ENCODE measurements at regions not wholly inside any gene's neighbourhood (a gene's known extent, or its start where the extent isn't known, plus 50 kb on each side); places are given as distances from the start of the nearest gene placed in this dataset.

- TF ChIP-seq, protein P1, sequence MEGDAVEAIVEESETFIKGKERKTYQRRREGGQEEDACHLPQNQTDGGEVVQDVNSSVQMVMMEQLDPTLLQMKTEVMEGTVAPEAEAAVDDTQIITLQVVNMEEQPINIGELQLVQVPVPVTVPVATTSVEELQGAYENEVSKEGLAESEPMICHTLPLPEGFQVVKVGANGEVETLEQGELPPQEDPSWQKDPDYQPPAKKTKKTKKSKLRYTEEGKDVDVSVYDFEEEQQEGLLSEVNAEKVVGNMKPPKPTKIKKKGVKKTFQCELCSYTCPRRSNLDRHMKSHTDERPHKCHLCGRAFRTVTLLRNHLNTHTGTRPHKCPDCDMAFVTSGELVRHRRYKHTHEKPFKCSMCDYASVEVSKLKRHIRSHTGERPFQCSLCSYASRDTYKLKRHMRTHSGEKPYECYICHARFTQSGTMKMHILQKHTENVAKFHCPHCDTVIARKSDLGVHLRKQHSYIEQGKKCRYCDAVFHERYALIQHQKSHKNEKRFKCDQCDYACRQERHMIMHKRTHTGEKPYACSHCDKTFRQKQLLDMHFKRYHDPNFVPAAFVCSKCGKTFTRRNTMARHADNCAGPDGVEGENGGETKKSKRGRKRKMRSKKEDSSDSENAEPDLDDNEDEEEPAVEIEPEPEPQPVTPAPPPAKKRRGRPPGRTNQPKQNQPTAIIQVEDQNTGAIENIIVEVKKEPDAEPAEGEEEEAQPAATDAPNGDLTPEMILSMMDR (conservative IDR thresholded peaks at IDR 0.05; ENCODE audit: low read length): no peak
- TF ChIP-seq EZH2phosphoT487 (IDR thresholded peaks at IDR 0.05; ENCODE audit: borderline replicate concordance, low read depth, low read length): no peak
- POLR2A ChIA-PET: no interaction called here
- no peaks in the 10 kb centered on the region for H3K36me3 ChIP-seq (ENCODE audit: insufficient read depth, low read length)
These were observed 336.5 kb upstream of the CDH5 start for GRCh38 chr16:66030036-66030435.

GRCh38 chr16:66028510-66029216 lies 337.8 kb upstream of the CDH5 start:
- Histone ChIP-seq H3K4me2 (ENCODE audit: low read length) (no peak overlapping the region), H3K79me2 (ENCODE audit: insufficient read depth, low read depth, low read length) (no peaks in the 10 kb centered on the region), H3K9me3 (ENCODE audit: low read length) (no peaks in the 10 kb centered on the region), H2AFZ (ENCODE audit: low read length) (no peak overlapping the region), H4K20me1 (ENCODE audit: insufficient read depth, low read length) (no peaks in the 10 kb centered on the region), H3K9me2 (ENCODE audit: insufficient read depth, low read length) (no peaks in the 10 kb centered on the region), H3K36me3 (ENCODE audit: insufficient read depth, low read length) (no peaks in the 10 kb centered on the region), H3K4me3 (ENCODE audit: low read depth, low read length, poor library complexity, severe bottlenecking) (no peak overlapping the region), H3K4me1 (ENCODE audit: insufficient read depth, low read length, poor library complexity, severe bottlenecking) (no peaks in the 10 kb centered on the region), H3K27ac (ENCODE audit: low read depth, low read length, poor library complexity, severe bottlenecking) (no peak overlapping the region)
- ChIA-PET CTCF (ENCODE audit: unreplicated experiment) (no interaction called here), POLR2A (interaction anchor here (0.6 to 1.1 kb wide), 2 partner anchors 19 to 253 kb away, joined by 3 read pairs; no protein-coding TSS in a partner anchor)
- no TSS peak for BruUV-seq (replicated peaks)
- no peak for DNase-seq (ENCODE audit: low spot score)
- TF ChIP-seq, protein P1 (conservative IDR thresholded peaks at IDR 0.05; ENCODE audit: low read length): no peak
- intact Hi-C loops (cut with micrococcal nuclease; ENCODE audit: unreplicated experiment): no loop called here

More at GRCh38 chr16:66030036-66030435, 336.5 kb upstream of the CDH5 start:
- CTCF ChIA-PET (ENCODE audit: unreplicated experiment): no interaction called here
- DNase-seq (ENCODE audit: low spot score): no peak
- Histone ChIP-seq H3K9me3 (ENCODE audit: low read length) (no peaks in the 10 kb centered on the region), H3K9me2 (ENCODE audit: insufficient read depth, low read length) (no peaks in the 10 kb centered on the region), H2AFZ (ENCODE audit: low read length) (no peak overlapping the region), H3K4me2 (ENCODE audit: low read length) (no peak overlapping the region), H3K4me1 (ENCODE audit: insufficient read depth, low read length, poor library complexity, severe bottlenecking) (no peaks in the 10 kb centered on the region), H3K27ac (ENCODE audit: low read depth, low read length, poor library complexity, severe bottlenecking) (no peak overlapping the region), H4K20me1 (ENCODE audit: insufficient read depth, low read length) (no peaks in the 10 kb centered on the region), H3K79me2 (ENCODE audit: insufficient read depth, low read depth, low read length) (no peaks in the 10 kb centered on the region), H3K4me3 (ENCODE audit: low read depth, low read length, poor library complexity, severe bottlenecking) (no peak overlapping the region)
- BruUV-seq (replicated peaks): no TSS peak
- intact Hi-C loops (cut with micrococcal nuclease; ENCODE audit: unreplicated experiment): no loop called here

- no TSS peak for BruUV-seq (replicated peaks)
- no peaks in the 10 kb centered on the region for H4K20me1 ChIP-seq (ENCODE audit: insufficient read depth, low read length)
- CTCF ChIA-PET (ENCODE audit: unreplicated experiment): no interaction called here
- intact Hi-C loops (cut with micrococcal nuclease; ENCODE audit: unreplicated experiment): no loop called here
- H3K9me2 ChIP-seq (ENCODE audit: insufficient read depth, low read length): no peaks in the 10 kb centered on the region
- H3K9me3 ChIP-seq (ENCODE audit: low read length): no peaks in the 10 kb centered on the region
- no peak overlapping the region for H2AFZ ChIP-seq (ENCODE audit: low read length)
- H3K36me3 ChIP-seq (ENCODE audit: insufficient read depth, low read length): no peaks in the 10 kb centered on the region
- no peak for DNase-seq (ENCODE audit: low spot score)
- POLR2A ChIA-PET: no interaction called here
- no peak overlapping the region for H3K4me2 ChIP-seq (ENCODE audit: low read length)
- no peaks in the 10 kb centered on the region for H3K79me2 ChIP-seq (ENCODE audit: insufficient read depth, low read depth, low read length)
- no peak for TF ChIP-seq EZH2phosphoT487 (IDR thresholded peaks at IDR 0.05; ENCODE audit: borderline replicate concordance, low read depth, low read length)
- TF ChIP-seq, protein P1 (conservative IDR thresholded peaks at IDR 0.05; ENCODE audit: low read length): no peak
- H3K4me1 ChIP-seq (ENCODE audit: insufficient read depth, low read length, poor library complexity, severe bottlenecking): no peaks in the 10 kb centered on the region
- H3K4me3 ChIP-seq (ENCODE audit: low read depth, low read length, poor library complexity, severe bottlenecking): no peak overlapping the region
- H3K27ac ChIP-seq (ENCODE audit: low read depth, low read length, poor library complexity, severe bottlenecking): no peak overlapping the region
These were observed 339.6 kb upstream of the CDH5 start for GRCh38 chr16:66026787-66027330.
